GM18499 (cell line): ENCODE measurements at regions not wholly inside any gene's neighbourhood (a gene's known extent, or its start where the extent isn't known, plus 50 kb on each side); places are given as distances from the start of the nearest gene placed in this dataset.
"Not testable (repeated sequence)": the region's sequence is repeated elsewhere in the genome, so short reads cannot be mapped to it uniquely, and the experiment has no call there.

Experiments
- ATAC-seq: cut with Tn5 transposase; IDR thresholded peaks from one replicate; pipeline ENCODE4 v1.9.1; 2021; ENCODE audit warnings: moderate number of reproducible peaks; ENCODE audit not compliant: insufficient read depth, unreplicated experiment

- no peak for ATAC-seq
Measured at GRCh38 chr5:57937501-57938173, 455.0 kb upstream of the ACTBL2 start.

- no peak for ATAC-seq
Measured at GRCh38 chr5:57937025-57937424, 454.4 kb upstream of the ACTBL2 start.

- no peak for ATAC-seq
Measured at GRCh38 chr5:57932761-57933160, 450.1 kb upstream of the ACTBL2 start.

GRCh38 chr5:57931807-57932206, 449.2 kb upstream of the ACTBL2 start:
- ATAC-seq, result no peak

- no peak for ATAC-seq
Measured at GRCh38 chr5:57931352-57931751, 448.7 kb upstream of the ACTBL2 start.

- ATAC-seq, result no peak
Measured at GRCh38 chr5:57929271-57929670, 446.7 kb upstream of the ACTBL2 start.

- ATAC-seq, result not testable (repeated sequence)
Measured at GRCh38 chr5:57923094-57923493, 440.5 kb upstream of the ACTBL2 start.

GRCh38 chr5:57917004-57917403, 434.4 kb upstream of the ACTBL2 start:
- no peak for ATAC-seq

GRCh38 chr5:57915536-57915935, 432.9 kb upstream of the ACTBL2 start:
- no peak for ATAC-seq

- no peak for ATAC-seq
Measured at GRCh38 chr5:57911438-57911837, 428.8 kb upstream of the ACTBL2 start.

- no peak for ATAC-seq
Measured at GRCh38 chr5:57906671-57907070, 424.1 kb upstream of the ACTBL2 start.

GRCh38 chr5:57903458-57903857, 420.8 kb upstream of the ACTBL2 start:
- no peak for ATAC-seq

- no peak for ATAC-seq
Measured at GRCh38 chr5:57902095-57902494, 419.5 kb upstream of the ACTBL2 start.

- ATAC-seq, result no peak
Measured at GRCh38 chr5:57900381-57900944, 417.9 kb upstream of the ACTBL2 start.

GRCh38 chr5:57896576-57896975, 414.0 kb upstream of the ACTBL2 start:
- no peak for ATAC-seq

- no peak for ATAC-seq
Measured at GRCh38 chr5:57895766-57896165, 413.2 kb upstream of the ACTBL2 start.

GRCh38 chr5:57893926-57894325, 411.3 kb upstream of the ACTBL2 start:
- no peak for ATAC-seq

GRCh38 chr5:57891443-57891842, 408.8 kb upstream of the ACTBL2 start:
- ATAC-seq, result no peak

- ATAC-seq, result no peak
Measured at GRCh38 chr5:57889558-57889957, 406.9 kb upstream of the ACTBL2 start.

GRCh38 chr5:57887851-57888621, 405.4 kb upstream of the ACTBL2 start:
- ATAC-seq, result no peak

GRCh38 chr5:57884346-57885102, 401.9 kb upstream of the ACTBL2 start:
- ATAC-seq, result no peak
